GM21723 (cell line): ENCODE measurements at regions not wholly inside any gene's neighbourhood (a gene's known extent, or its start where the extent isn't known, plus 50 kb on each side); places are given as distances from the start of the nearest gene placed in this dataset.
"Not testable (repeated sequence)": the region's sequence is repeated elsewhere in the genome, so short reads cannot be mapped to it uniquely, and the experiment has no call there.

Experiments
- ATAC-seq: cut with Tn5 transposase; IDR thresholded peaks from one replicate; pipeline ENCODE4 v1.9.1; 2021; ENCODE audit warnings: mild to moderate bottlenecking, moderate library complexity; ENCODE audit not compliant: unreplicated experiment

GRCh38 chr5:97998941-97999340 lies 774.5 kb upstream of the RGMB start:
- no peak for ATAC-seq

GRCh38 chr5:98004463-98004862 lies 769.0 kb upstream of the RGMB start:
- no peak for ATAC-seq

GRCh38 chr5:98016771-98017170 lies 756.7 kb upstream of the RGMB start:
- no peak for ATAC-seq

GRCh38 chr5:98030273-98030672 lies 743.2 kb upstream of the RGMB start:
- ATAC-seq: not testable (repeated sequence)

GRCh38 chr5:98031036-98031435 lies 742.4 kb upstream of the RGMB start:
- ATAC-seq: not testable (repeated sequence)

GRCh38 chr5:98031496-98031895 lies 742.0 kb upstream of the RGMB start:
- ATAC-seq: no peak

GRCh38 chr5:98031926-98032325 lies 741.5 kb upstream of the RGMB start:
- ATAC-seq: no peak

- no peak for ATAC-seq
These were observed 731.8 kb upstream of the RGMB start for GRCh38 chr5:98041661-98042060.

GRCh38 chr5:98042521-98042920 lies 730.9 kb upstream of the RGMB start:
- ATAC-seq: no peak

- ATAC-seq: no peak
These were observed 730.5 kb upstream of the RGMB start for GRCh38 chr5:98042961-98043360.

- no peak for ATAC-seq
These were observed 722.9 kb upstream of the RGMB start for GRCh38 chr5:98050583-98050982.

- no peak for ATAC-seq
These were observed 720.3 kb upstream of the RGMB start for GRCh38 chr5:98053170-98053569.

- ATAC-seq: no peak
These were observed 713.3 kb upstream of the RGMB start for GRCh38 chr5:98060148-98060547.

- no peak for ATAC-seq
These were observed 709.3 kb upstream of the RGMB start for GRCh38 chr5:98064118-98064685.

GRCh38 chr5:98065261-98065909 lies 708.1 kb upstream of the RGMB start:
- no peak for ATAC-seq

- ATAC-seq: no peak
These were observed 706.6 kb upstream of the RGMB start for GRCh38 chr5:98066910-98067309.

GRCh38 chr5:98069876-98070512 lies 703.5 kb upstream of the RGMB start:
- ATAC-seq: peak; percentile 78

- no peak for ATAC-seq
These were observed 700.5 kb upstream of the RGMB start for GRCh38 chr5:98072921-98073320.

- no peak for ATAC-seq
These were observed 697.0 kb upstream of the RGMB start for GRCh38 chr5:98076501-98076900.

GRCh38 chr5:98085593-98085992 lies 687.9 kb upstream of the RGMB start:
- ATAC-seq: no peak

- ATAC-seq: peak; percentile 61
These were observed 678.4 kb upstream of the RGMB start for GRCh38 chr5:98095072-98095471.

GRCh38 chr5:98096155-98096554 lies 677.3 kb upstream of the RGMB start:
- ATAC-seq: no peak
